Small intestine (tissue), 7 donors: ENCODE measurements at regions not wholly inside any gene's neighbourhood (a gene's known extent, or its start where the extent isn't known, plus 50 kb on each side); places are given as distances from the start of the nearest gene placed in this dataset.

Experiments
- DNase-seq, 2 donors: peaks; one replicate each; pipeline versions ENCODE4 v3.0.0 to v3.0.0-alpha.2; 2013
- FAIRE-seq: peaks from 2 replicates; lab custom pipeline; 2012; peaks lifted over from hg19 to GRCh38; lab: Jason Lieb, UNC
- H3K27ac ChIP-seq, 3 donors: one replicate each; pipeline ENCODE4 v1.5.1; 2013; ENCODE audit warnings: low read length in 2 of 3, mild to moderate bottlenecking in 2 of 3, control low read depth in 1 of 3, inconsistent platforms in 1 of 3, low read depth in 1 of 3, moderate library complexity in 1 of 3
- H3K27me3 ChIP-seq, 3 donors: one replicate each; pipeline ENCODE4 v1.6.1; 2013; ENCODE audit warnings: low read length in 3 of 3, inconsistent platforms in 1 of 3; ENCODE audit not compliant: control insufficient read depth in 3 of 3, insufficient read depth in 3 of 3
- H3K36me3 ChIP-seq, 3 donors: one replicate each; pipeline ENCODE4 v1.6.1; 2013; ENCODE audit warnings: low read length in 3 of 3, inconsistent platforms in 1 of 3, low read depth in 1 of 3, mild to moderate bottlenecking in 1 of 3, moderate library complexity in 1 of 3; ENCODE audit not compliant: control insufficient read depth in 3 of 3, insufficient read depth in 2 of 3
- H3K4me1 ChIP-seq, 3 donors: one replicate each; pipeline ENCODE4 v1.6.1; 2013; ENCODE audit warnings: low read length in 2 of 3, inconsistent platforms in 1 of 3, low read depth in 1 of 3, mild to moderate bottlenecking in 1 of 3, moderate library complexity in 1 of 3; ENCODE audit not compliant: control insufficient read depth in 3 of 3, insufficient read depth in 2 of 3
- H3K4me3 ChIP-seq, 3 donors: one replicate each; pipeline ENCODE4 v1.5.1; 2013; ENCODE audit warnings: low read length in 3 of 3, control low read depth in 1 of 3, inconsistent platforms in 1 of 3, low read depth in 1 of 3, mild to moderate bottlenecking in 1 of 3, moderate library complexity in 1 of 3
- H3K9me3 ChIP-seq, 2 donors: one replicate each; pipeline ENCODE4 v1.6.1; 2013; ENCODE audit warnings: low read depth in 1 of 2, low read length in 1 of 2; ENCODE audit not compliant: control insufficient read depth in 2 of 2, insufficient read depth in 1 of 2
- WGBS, 3 donors: extraction: QIAGEN DNeasy Blood & Tissue Kit; methylation state at CpG; one replicate each; pipeline ENCODE4 v1.1.7; 2013; 5-methylcytosine and 5-hydroxymethylcytosine counted together
- donor health status: healthy with polysubstance abuse.
- donor health status: control.
- donor health status: control.
- donor health status: Bipolar disorder and iron deficiency.
- donor health status: healthy.

GRCh38 chr1:101185421-101185820 is 51.4 kb upstream of the S1PR1 start:
- Histone ChIP-seq H3K27ac (no peak overlapping the region), H3K4me1 (no peaks in the 10 kb centered on the region), H3K9me3 (no peaks in the 10 kb centered on the region), H3K4me3 (no peak overlapping the region), H3K36me3 (no peaks in the 10 kb centered on the region), H3K27me3 (peaks cover 0 to 1% (median 0%) of the 10 kb centered on the region in 3 donors)
- no peak for DNase-seq
- WGBS, 3 donors: 78 to 87% (median 85%) methylated on average over 3 of the region's 3 CpGs
- FAIRE-seq: no peak

DNA sequence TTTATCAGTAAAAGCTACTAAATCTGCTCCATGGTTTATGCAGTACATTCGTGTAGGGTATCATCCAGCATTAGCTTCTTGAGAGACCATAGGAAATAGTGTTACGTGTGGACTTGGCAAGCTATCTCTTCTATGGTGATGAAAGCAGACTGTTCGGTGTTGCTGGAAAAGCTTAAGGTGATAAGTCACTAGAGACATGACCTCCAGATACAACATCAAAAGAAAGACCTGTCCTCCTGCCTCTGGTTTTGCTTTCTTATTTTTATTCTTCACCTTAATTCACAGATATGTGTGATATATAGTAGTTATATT is 53.5 kb upstream of the S1PR1 start:
- Histone ChIP-seq H3K4me1 (peaks cover 0 to 3% (median 0%) of the 10 kb centered on the region in 3 donors), H3K36me3 (no peaks in the 10 kb centered on the region), H3K27ac (no peak overlapping the region), H3K9me3 (no peaks in the 10 kb centered on the region), H3K4me3 (no peak overlapping the region), H3K27me3 (peaks cover 0 to 4% (median 0%) of the 10 kb centered on the region in 3 donors)
- WGBS, 3 donors: 48 to 60% (median 59%) methylated on average over 3 of the region's 3 CpGs
- FAIRE-seq (no peak), DNase-seq (no peak)

- Histone ChIP-seq H3K27ac (peak overlapping the region in 1 of 3 donors; percentile 45), H3K4me1 (peaks cover 0 to 3% (median 0%) of the 10 kb centered on the region in 3 donors), H3K4me3 (no peak overlapping the region), H3K36me3 (no peaks in the 10 kb centered on the region), H3K9me3 (no peaks in the 10 kb centered on the region), H3K27me3 (peaks cover 0 to 4% (median 0%) of the 10 kb centered on the region in 3 donors)
- FAIRE-seq (no peak), DNase-seq (no peak)
Observed at GRCh38 chr1:101182627-101183387, 54.0 kb upstream of the S1PR1 start.

GRCh38 chr1:101181930-101182329 is 54.9 kb upstream of the S1PR1 start:
- peak overlapping the region in 1 of 3 donors; percentile 47 for H3K27ac ChIP-seq
- peaks cover 0 to 3% (median 0%) of the 10 kb centered on the region in 3 donors for H3K4me1 ChIP-seq
- peaks cover 0 to 4% (median 0%) of the 10 kb centered on the region in 3 donors for H3K27me3 ChIP-seq
- FAIRE-seq (no peak), DNase-seq (no peak)
- no peak overlapping the region for H3K4me3 ChIP-seq
- H3K36me3 ChIP-seq: no peaks in the 10 kb centered on the region
- no peaks in the 10 kb centered on the region for H3K9me3 ChIP-seq
- 69 to 79% (median 70%) methylated on average over 5 of the region's 5 CpGs for WGBS, 3 donors

- Histone ChIP-seq H3K27me3 (peaks cover 0 to 4% (median 0%) of the 10 kb centered on the region in 3 donors), H3K4me1 (peaks cover 0 to 3% (median 0%) of the 10 kb centered on the region in 3 donors), H3K36me3 (no peaks in the 10 kb centered on the region), H3K4me3 (no peak overlapping the region), H3K27ac (no peak overlapping the region), H3K9me3 (no peaks in the 10 kb centered on the region)
- no peak for FAIRE-seq
- DNase-seq: peak in 1 of 2 donors; percentile 6
- 51 to 59% (median 59%) methylated on average over 8 of the region's 8 CpGs for WGBS, 3 donors
Observed at GRCh38 chr1:101178688-101179491, 57.9 kb upstream of the S1PR1 start.

DNA sequence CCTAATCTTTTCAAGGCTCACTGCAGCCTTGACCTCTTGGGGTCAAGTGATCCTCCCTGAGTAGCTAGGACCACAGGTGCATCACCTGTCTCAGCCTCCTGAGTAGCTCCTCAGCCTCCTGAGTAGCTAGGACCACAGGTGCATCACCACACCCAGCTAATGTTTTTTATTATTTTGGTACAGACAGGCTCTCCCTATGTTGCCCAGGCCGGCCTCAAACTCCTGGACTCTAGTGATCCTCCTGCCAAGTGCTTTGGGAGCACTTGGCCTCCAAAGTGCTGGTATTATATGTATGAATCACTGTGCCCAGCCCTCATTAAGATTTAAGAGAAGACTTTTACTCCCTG is 58.5 kb upstream of the S1PR1 start:
- 62 to 90% (median 74%) methylated on average over 1 of the region's 1 CpG for WGBS, 3 donors
- no peak overlapping the region for H3K4me3 ChIP-seq
- peaks cover 0 to 4% (median 0%) of the 10 kb centered on the region in 3 donors for H3K27me3 ChIP-seq
- FAIRE-seq (no peak), DNase-seq (no peak)
- H3K9me3 ChIP-seq: no peaks in the 10 kb centered on the region
- H3K4me1 ChIP-seq: peaks cover 0 to 3% (median 0%) of the 10 kb centered on the region in 3 donors
- no peak overlapping the region for H3K27ac ChIP-seq
- no peaks in the 10 kb centered on the region for H3K36me3 ChIP-seq

GRCh38 chr1:101175886-101176285 is 60.9 kb upstream of the S1PR1 start:
- WGBS, 3 donors: 80 to 89% (median 88%) methylated on average over 1 of the region's 1 CpG
- Histone ChIP-seq H3K4me3 (no peak overlapping the region), H3K9me3 (no peaks in the 10 kb centered on the region), H3K36me3 (no peaks in the 10 kb centered on the region), H3K4me1 (peaks cover 0 to 3% (median 0%) of the 10 kb centered on the region in 3 donors), H3K27me3 (peaks cover 0 to 4% (median 0%) of the 10 kb centered on the region in 3 donors), H3K27ac (no peak overlapping the region)
- DNase-seq (no peak), FAIRE-seq (no peak)

GRCh38 chr1:101175466-101175865 is 61.4 kb upstream of the S1PR1 start:
- no peak overlapping the region for H3K27ac ChIP-seq
- DNase-seq (no peak), FAIRE-seq (no peak)
- no peaks in the 10 kb centered on the region for H3K36me3 ChIP-seq
- H3K9me3 ChIP-seq: no peaks in the 10 kb centered on the region
- H3K4me3 ChIP-seq: no peak overlapping the region
- H3K4me1 ChIP-seq: peaks cover 0 to 3% (median 0%) of the 10 kb centered on the region in 3 donors
- peaks cover 0 to 3% (median 0%) of the 10 kb centered on the region in 3 donors for H3K27me3 ChIP-seq
- 61 to 71% (median 62%) methylated on average over 3 of the region's 3 CpGs for WGBS, 3 donors
